Psoas muscle (tissue), 7 donors: ENCODE measurements at regions not wholly inside any gene's neighbourhood (a gene's known extent, or its start where the extent isn't known, plus 50 kb on each side); places are given as distances from the start of the nearest gene placed in this dataset.
"Not testable (repeated sequence)": the region's sequence is repeated elsewhere in the genome, so short reads cannot be mapped to it uniquely, and the experiment has no call there.

Source experiments
- ATAC-seq, 4 donors: fragments of 200-7000 bp; cut with Tn5 transposase; one replicate each; pipeline ENCODE4 v1.9.1; 2020; ENCODE audit warnings: moderate library complexity in 3 of 4, mild to moderate bottlenecking in 2 of 4
- DNase-seq, 2 donors: peaks; one replicate each; pipeline ENCODE4 v3.0.0-alpha.2; 2020
- H3K27ac ChIP-seq: fragments of 200-600 bp; one replicate; pipeline ENCODE4 v1.8.0; 2022
- H3K27me3 ChIP-seq, 3 donors: fragments of 200-600 bp in 1 of 3; one replicate each; pipeline versions ENCODE4 v1.6.1 to v1.8.0; 2013 to 2022; ENCODE audit warnings: low read length in 2 of 3, mild to moderate bottlenecking in 2 of 3, moderate library complexity in 1 of 3; ENCODE audit not compliant: insufficient read depth in 3 of 3
- H3K36me3 ChIP-seq, 2 donors: fragments of 200-600 bp in 1 of 2; one replicate each; pipeline versions ENCODE4 v1.6.1 to v1.8.0; 2013 to 2022; ENCODE audit warnings: low read depth in 1 of 2, mild to moderate bottlenecking in 1 of 2, moderate library complexity in 1 of 2; ENCODE audit not compliant: insufficient read depth in 1 of 2
- H3K4me1 ChIP-seq: fragments of 200-600 bp; one replicate; pipeline ENCODE4 v1.8.0; 2022
- H3K4me3 ChIP-seq: fragments of 200-600 bp; one replicate; pipeline ENCODE4 v1.8.0; 2022; ENCODE audit warnings: mild to moderate bottlenecking
- H3K9me3 ChIP-seq: fragments of 200-600 bp; one replicate; pipeline ENCODE4 v1.8.0; 2022
- WGBS, 3 donors: extraction: QIAGEN DNeasy Blood & Tissue Kit; methylation state at CpG; one replicate each; pipeline versions ENCODE4 v1.1.6 to v1.1.7; 2013; 5-methylcytosine and 5-hydroxymethylcytosine counted together
- intact Hi-C, 2 donors: fragments of 100-400 bp; cut with DNase I; formaldehyde crosslinking; loops; one replicate each; pipeline versions ENCODE4 v1.11.0 to v1.14.2; 2022
- TF ChIP-seq, protein P1 (sequence below): fragments of 200-600 bp; IDR thresholded peaks from one replicate; pipeline ENCODE4 v1.8.0; 2022; ENCODE audit warnings: antibody characterized with exemption
- donor health status: healthy with polysubstance abuse.
- donor health status: DM: no; HTN: no; CAD: no; lungs with moderate emphysema.
- donor health status: Bipolar disorder and iron deficiency.
- donor health status: healthy.
- donor health status: DM: yes; HTN: yes; CAD: no.
- donor health status: DM: no; HTN: no; CAD: no.
- donor health status: DM: yes; HTN: yes; CAD: no.

DNA sequence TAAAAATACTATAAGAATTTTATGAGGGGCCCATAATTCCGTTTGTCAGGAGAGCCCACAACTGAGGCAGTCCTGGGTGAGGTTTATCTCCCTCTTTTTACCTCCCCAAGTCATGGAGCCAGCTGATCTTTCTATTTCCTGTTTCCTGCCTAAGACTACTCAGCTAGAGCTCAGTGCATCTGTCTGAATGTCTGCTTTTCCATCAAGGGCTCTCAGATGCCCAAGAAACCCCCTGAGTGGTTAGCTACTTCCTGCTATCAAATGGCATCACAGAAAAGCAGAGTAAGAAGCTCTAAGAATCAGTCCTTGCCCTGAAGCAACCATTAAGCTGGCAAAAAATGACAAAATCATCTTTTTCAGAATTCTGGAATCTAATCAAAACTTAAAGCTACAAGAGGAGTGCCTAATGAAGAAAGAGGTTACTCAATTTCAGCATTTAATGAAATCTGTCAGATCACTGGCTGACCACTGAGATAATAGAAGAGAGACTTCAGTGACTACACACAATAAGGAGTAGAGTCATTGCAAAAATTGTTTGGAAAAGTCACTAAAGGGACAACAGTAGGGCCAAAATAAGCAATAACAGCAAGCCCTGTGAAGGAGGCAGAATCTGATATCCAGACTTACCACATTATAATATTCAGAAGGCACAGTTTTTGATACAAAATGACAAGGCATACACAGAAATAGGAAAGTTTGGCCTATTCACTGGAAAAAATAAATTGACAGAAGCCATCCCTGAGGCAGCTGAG is 150.1 kb downstream of the CYB561 start:
- no peaks in the 10 kb centered on the region for H3K4me1 ChIP-seq
- TF ChIP-seq, protein P1, sequence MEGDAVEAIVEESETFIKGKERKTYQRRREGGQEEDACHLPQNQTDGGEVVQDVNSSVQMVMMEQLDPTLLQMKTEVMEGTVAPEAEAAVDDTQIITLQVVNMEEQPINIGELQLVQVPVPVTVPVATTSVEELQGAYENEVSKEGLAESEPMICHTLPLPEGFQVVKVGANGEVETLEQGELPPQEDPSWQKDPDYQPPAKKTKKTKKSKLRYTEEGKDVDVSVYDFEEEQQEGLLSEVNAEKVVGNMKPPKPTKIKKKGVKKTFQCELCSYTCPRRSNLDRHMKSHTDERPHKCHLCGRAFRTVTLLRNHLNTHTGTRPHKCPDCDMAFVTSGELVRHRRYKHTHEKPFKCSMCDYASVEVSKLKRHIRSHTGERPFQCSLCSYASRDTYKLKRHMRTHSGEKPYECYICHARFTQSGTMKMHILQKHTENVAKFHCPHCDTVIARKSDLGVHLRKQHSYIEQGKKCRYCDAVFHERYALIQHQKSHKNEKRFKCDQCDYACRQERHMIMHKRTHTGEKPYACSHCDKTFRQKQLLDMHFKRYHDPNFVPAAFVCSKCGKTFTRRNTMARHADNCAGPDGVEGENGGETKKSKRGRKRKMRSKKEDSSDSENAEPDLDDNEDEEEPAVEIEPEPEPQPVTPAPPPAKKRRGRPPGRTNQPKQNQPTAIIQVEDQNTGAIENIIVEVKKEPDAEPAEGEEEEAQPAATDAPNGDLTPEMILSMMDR = no peak
- H3K9me3 ChIP-seq = peaks cover 28% of the 10 kb centered on the region
- WGBS, 3 donors = 89 to 95% (median 90%) methylated on average over 1 of the region's 1 CpG
- intact Hi-C loops = no loop called here
- DNase-seq (no peak), ATAC-seq (no peak)
- H3K27ac ChIP-seq = no peak overlapping the region
- H3K4me3 ChIP-seq = no peak overlapping the region
- no peaks in the 10 kb centered on the region for H3K27me3 ChIP-seq
- no peaks in the 10 kb centered on the region for H3K36me3 ChIP-seq

DNA sequence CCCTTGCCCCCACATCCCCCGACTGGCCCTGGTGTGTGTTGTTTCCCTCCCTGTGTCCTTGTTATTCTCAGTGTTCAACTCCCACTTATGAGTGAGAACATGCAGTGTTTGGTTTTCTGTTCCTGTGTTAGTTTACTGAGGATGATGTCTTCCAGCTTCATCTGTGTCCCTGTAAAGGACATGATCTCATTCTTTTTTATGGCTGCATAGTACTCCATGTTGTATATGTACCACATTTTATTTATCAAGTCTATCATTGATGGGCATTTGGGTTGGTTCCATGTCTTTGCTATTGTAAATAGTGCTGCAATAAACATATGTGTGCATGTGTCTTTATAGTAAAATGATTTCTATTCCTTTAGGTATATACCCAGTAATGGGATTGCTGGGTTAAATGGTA is 147.2 kb downstream of the CYB561 start:
- DNase-seq, H3K27ac ChIP-seq, ATAC-seq, H3K4me3 ChIP-seq, H3K27me3 ChIP-seq, intact Hi-C loops, H3K36me3 ChIP-seq, H3K4me1 ChIP-seq: not testable (repeated sequence)
- H3K9me3 ChIP-seq = peaks cover 28% of the 10 kb centered on the region
- 96 to 100% (median 100%) methylated on average over 1 of the region's 1 CpG for WGBS, 3 donors

DNA sequence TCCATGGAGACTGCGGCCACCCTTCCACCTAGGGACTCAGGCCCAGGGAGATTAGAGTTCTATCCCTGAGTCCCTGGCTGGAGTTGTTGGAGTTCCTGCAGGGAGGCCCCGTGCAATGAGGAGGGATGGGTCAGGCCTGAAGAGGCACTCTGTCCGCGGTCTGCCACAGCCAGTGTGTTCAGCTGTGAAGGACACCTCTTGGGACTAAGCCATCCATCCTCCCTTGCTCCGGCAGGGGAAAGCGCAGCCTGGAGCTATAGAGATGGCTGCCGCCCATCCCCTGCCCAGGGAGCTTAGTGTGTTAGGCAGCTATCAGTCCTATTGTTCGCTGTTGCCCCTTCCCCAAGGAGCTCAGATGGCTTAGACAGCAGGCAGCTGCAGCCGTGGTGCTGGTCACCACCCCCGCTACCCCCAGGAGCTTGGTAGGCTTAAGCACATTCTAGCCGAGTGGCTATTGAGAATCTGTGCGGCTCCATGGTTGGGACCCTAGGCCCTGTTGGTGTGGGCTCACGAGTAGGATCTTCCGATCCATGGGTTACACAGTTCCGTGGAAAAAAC is 141.3 kb downstream of the CYB561 start:
- no peaks in the 10 kb centered on the region for H3K9me3 ChIP-seq
- WGBS, 3 donors = 97 to 99% (median 98%) methylated on average over 15 of the region's 15 CpGs
- TF ChIP-seq, protein P1 = no peak
- ATAC-seq (no peak), DNase-seq (no peak)
- H3K36me3 ChIP-seq = no peaks in the 10 kb centered on the region
- H3K27me3 ChIP-seq = no peaks in the 10 kb centered on the region
- H3K4me3 ChIP-seq = no peak overlapping the region
- no peaks in the 10 kb centered on the region for H3K4me1 ChIP-seq
- intact Hi-C loops = no loop called here
- H3K27ac ChIP-seq = no peak overlapping the region

DNA sequence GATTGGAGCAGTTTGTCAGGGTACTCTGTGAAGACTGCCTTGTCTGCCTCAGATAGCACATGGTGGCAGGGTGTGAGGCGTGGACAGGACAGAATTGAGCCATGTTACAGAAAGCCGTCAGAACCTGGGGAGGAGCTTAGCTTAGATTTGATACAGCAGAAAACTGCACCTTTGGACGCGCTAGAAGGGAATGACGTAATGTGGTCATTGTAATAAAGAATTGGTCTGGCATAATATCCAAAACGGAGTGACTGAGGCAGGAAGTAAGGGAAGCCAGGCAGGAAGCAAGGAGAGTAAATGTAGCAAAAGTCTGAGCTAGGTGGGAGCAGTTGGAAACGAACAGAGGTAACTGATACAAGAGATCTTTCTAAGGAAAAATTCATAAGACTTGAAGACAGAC is 140.2 kb downstream of the CYB561 start:
- DNase-seq = no peak
- no peak for ATAC-seq
- Histone ChIP-seq H3K4me3 (no peak overlapping the region), H3K4me1 (no peaks in the 10 kb centered on the region), H3K9me3 (no peaks in the 10 kb centered on the region), H3K36me3 (no peaks in the 10 kb centered on the region), H3K27me3 (no peaks in the 10 kb centered on the region), H3K27ac (no peak overlapping the region)
- TF ChIP-seq, protein P1 = no peak
- WGBS, 3 donors = 87 to 92% (median 91%) methylated on average over 7 of the region's 7 CpGs
- intact Hi-C loops = no loop called here

DNA sequence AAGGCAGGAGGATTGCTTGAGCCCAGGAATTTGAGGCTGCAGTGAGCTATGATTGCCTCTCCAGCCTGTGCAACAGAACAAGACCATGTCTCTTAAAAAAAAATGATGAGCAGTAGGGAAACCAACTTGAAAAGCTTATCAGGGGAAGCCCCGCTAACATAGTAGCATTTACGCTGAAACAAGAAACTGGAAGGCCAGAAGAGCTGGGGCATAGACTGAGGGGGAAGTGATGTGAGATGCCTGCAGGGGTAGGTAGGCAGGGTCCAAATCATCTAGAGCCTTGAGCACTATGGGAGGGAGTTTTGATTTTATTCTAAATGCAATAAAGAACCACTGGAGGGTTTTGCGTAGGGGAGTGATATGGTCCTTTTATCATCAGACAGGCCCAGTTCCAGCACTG is 139.3 kb downstream of the CYB561 start:
- TF ChIP-seq, protein P1 = no peak
- no peak for ATAC-seq

More for the DNA sequence above, 139.3 kb downstream of the CYB561 start:
- H3K27me3 ChIP-seq = no peaks in the 10 kb centered on the region
- no peak overlapping the region for H3K27ac ChIP-seq
- DNase-seq = no peak
- no peaks in the 10 kb centered on the region for H3K36me3 ChIP-seq
- no peaks in the 10 kb centered on the region for H3K9me3 ChIP-seq
- intact Hi-C loops = no loop called here
- H3K4me3 ChIP-seq = no peak overlapping the region
- H3K4me1 ChIP-seq = no peaks in the 10 kb centered on the region
- 94 to 100% (median 98%) methylated on average over 3 of the region's 3 CpGs for WGBS, 3 donors
